Kidney epithelial cell (primary cell): ENCODE measurements at regions not wholly inside any gene's neighbourhood (a gene's known extent, or its start where the extent isn't known, plus 50 kb on each side); places are given as distances from the start of the nearest gene placed in this dataset.

ENCODE experiments used
- DNase-seq: peaks from one replicate; pipeline ENCODE4 v3.0.0-alpha.2; 2010; ENCODE audit warnings: low read depth
- H3K27me3 ChIP-seq: 2 replicates; pipeline ENCODE4 v1.6.0; 2011; ENCODE audit warnings: low read length; ENCODE audit not compliant: control insufficient read depth, insufficient read depth
- H3K36me3 ChIP-seq: 2 replicates; pipeline ENCODE4 v1.5.1; 2011; ENCODE audit warnings: low read length; ENCODE audit not compliant: control insufficient read depth, insufficient read depth
- H3K4me3 ChIP-seq: 2 replicates; pipeline ENCODE4 v1.5.1; 2011; ENCODE audit warnings: low read depth, mild to moderate bottlenecking, control low read depth, low read length
- TF ChIP-seq, protein P1 (sequence below): IDR thresholded peaks from 2 replicates; pipeline ENCODE4 v1.5.1; 2011; ENCODE audit warnings: mild to moderate bottlenecking, moderate library complexity, low read length, control low read depth, inconsistent platforms; ENCODE audit not compliant: insufficient read depth, poor library complexity, severe bottlenecking

DNA sequence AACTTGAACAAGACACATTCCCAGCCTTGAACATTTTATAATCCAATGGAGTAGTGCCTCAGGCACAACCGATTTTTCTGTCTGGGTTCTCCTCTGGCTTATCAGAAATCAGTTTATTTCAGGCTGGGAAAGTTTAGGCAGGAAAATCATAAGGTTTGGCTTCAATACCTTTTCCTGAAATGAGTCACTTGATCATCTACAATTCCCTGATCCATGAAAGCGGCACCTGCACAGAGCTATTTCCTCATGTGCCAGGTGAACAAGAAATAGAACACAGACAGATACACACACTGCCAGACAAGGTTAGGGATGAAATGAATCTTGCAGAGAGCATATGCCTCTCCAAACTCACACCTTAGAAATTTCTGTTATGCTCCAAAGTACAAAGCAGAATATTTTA, 106.7 kb upstream of the OR9G4 start:
- no peaks in the 10 kb centered on the region for H3K27me3 ChIP-seq
- no peak for DNase-seq
- H3K36me3 ChIP-seq: no peaks in the 10 kb centered on the region
- no peak overlapping the region for H3K4me3 ChIP-seq
- TF ChIP-seq, protein P1, sequence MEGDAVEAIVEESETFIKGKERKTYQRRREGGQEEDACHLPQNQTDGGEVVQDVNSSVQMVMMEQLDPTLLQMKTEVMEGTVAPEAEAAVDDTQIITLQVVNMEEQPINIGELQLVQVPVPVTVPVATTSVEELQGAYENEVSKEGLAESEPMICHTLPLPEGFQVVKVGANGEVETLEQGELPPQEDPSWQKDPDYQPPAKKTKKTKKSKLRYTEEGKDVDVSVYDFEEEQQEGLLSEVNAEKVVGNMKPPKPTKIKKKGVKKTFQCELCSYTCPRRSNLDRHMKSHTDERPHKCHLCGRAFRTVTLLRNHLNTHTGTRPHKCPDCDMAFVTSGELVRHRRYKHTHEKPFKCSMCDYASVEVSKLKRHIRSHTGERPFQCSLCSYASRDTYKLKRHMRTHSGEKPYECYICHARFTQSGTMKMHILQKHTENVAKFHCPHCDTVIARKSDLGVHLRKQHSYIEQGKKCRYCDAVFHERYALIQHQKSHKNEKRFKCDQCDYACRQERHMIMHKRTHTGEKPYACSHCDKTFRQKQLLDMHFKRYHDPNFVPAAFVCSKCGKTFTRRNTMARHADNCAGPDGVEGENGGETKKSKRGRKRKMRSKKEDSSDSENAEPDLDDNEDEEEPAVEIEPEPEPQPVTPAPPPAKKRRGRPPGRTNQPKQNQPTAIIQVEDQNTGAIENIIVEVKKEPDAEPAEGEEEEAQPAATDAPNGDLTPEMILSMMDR: no peak

DNA sequence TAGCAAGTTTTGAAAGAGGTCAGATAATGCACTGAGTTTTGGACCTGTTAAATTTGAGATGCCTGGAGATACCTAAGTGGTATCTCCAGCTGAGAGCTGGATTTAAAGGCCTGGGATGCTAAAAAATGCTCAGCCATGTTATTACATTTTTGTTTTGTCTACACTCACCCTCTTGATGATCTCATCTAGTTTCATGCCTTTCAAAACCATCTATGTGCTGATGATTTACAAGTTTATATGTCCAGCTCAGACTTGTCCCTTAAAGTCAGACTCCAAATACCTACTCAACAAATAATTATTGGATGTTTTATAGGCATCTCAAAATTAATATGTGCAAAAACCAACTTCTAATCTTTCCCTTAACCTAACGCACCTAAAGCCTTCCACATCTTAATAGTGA, 103.6 kb upstream of the OR9G4 start:
- Histone ChIP-seq H3K27me3 (no peaks in the 10 kb centered on the region), H3K4me3 (no peak overlapping the region), H3K36me3 (no peaks in the 10 kb centered on the region)
- TF ChIP-seq, protein P1: no peak
- DNase-seq: no peak

DNA sequence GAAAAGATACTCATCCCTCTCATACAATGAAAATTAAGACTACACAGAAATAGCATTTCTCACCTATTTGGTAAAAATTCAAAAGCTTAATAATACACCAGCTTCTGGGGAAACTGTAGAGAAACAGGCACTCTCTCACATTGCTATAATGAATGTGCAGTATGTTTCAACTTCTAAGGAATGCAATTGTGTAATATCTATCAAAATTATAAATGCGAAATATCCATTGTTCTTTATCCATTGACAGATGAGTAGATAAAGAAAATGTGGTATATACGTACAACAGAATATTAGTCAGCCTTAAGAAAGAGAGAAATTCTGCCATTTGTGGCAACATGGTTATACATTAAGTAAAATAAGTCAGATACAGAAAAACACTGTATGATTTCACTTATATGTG, 101.4 kb upstream of the OR9G4 start:
- TF ChIP-seq, protein P1: no peak
- DNase-seq: no peak
- Histone ChIP-seq H3K36me3 (no peaks in the 10 kb centered on the region), H3K27me3 (no peaks in the 10 kb centered on the region), H3K4me3 (no peak overlapping the region)

DNA sequence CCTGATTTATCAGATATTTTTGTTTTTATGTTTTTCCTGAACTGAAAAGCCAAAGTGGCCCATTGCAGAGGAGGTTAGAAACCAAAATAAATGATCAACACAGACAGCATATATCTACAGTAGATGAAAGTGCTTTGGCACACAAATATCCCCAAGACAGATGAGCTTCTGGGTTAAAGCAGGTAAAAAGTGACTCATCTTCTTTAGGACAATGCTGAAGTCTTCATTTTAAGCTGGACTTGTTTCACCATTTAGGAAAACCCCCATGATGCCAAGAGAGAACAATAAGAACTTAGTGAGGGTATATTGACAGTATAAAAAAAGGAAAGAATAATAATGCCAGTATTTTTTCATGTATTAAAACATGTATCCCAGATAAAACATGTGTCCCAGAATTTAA, 100.8 kb upstream of the OR9G4 start:
- H3K27me3 ChIP-seq: no peaks in the 10 kb centered on the region

GRCh38 chr11:56848141-56848809, 99.8 kb upstream of the OR9G4 start:
- H3K4me3 ChIP-seq: no peak overlapping the region
- DNase-seq: no peak
- no peaks in the 10 kb centered on the region for H3K36me3 ChIP-seq
- no peaks in the 10 kb centered on the region for H3K27me3 ChIP-seq
- TF ChIP-seq, protein P1: no peak

More for the DNA sequence above, 100.8 kb upstream of the OR9G4 start:
- H3K4me3 ChIP-seq: no peak overlapping the region
- TF ChIP-seq, protein P1: no peak
- no peaks in the 10 kb centered on the region for H3K36me3 ChIP-seq
- DNase-seq: no peak
